ENCODE measurements at regions not wholly inside any gene's neighbourhood (a gene's known extent, or its start where the extent isn't known, plus 50 kb on each side); places are given as distances from the start of the nearest gene placed in this dataset.

GRCh38 chr13:110816500-110816899 is 98.4 kb downstream of the ANKRD10 start:
- TF ChIP-seq CTCF (optimal IDR thresholded peaks at IDR 0.05 in 1 of 3, IDR thresholded peaks at IDR 0.05 in 1 of 3, conservative IDR thresholded peaks at IDR 0.05 in 1 of 3; ENCODE audit: extremely low read depth in 1 of 3, insufficient read depth in 2 of 3, low read length in 3 of 3) (no peak), EZH2 (IDR thresholded peaks at IDR 0.05; ENCODE audit: low read length) (no peak)
